AG10803 (cell line): ENCODE measurements at regions not wholly inside any gene's neighbourhood (a gene's known extent, or its start where the extent isn't known, plus 50 kb on each side); places are given as distances from the start of the nearest gene placed in this dataset.
A peak's percentile ranks its signal among the peaks of the same experiment; 100 is the strongest.

Experiments used
- DNase-seq: peaks from one replicate; pipeline ENCODE4 v3.0.0; 2010; ENCODE audit warnings: low read depth
- H3K4me3 ChIP-seq: 2 replicates; pipeline ENCODE4 v1.5.1; 2011; ENCODE audit warnings: mild to moderate bottlenecking, low read length, control low read depth
- CTCF ChIP-seq: conservative IDR thresholded peaks from 2 replicates; pipeline ENCODE4 v1.5.1; 2011; ENCODE audit warnings: mild to moderate bottlenecking, low read length, control low read depth, inconsistent platforms

GRCh38 chrX:116289592-116289991, 119.0 kb downstream of the AGTR2 start:
- no peak overlapping the region for H3K4me3 ChIP-seq
- no peak for TF ChIP-seq CTCF
- DNase-seq: no peak

GRCh38 chrX:116290359-116290758, 119.8 kb downstream of the AGTR2 start:
- TF ChIP-seq CTCF: no peak
- H3K4me3 ChIP-seq: no peak overlapping the region
- no peak for DNase-seq

- TF ChIP-seq CTCF: no peak
- no peak overlapping the region for H3K4me3 ChIP-seq
- DNase-seq: no peak
These were observed 121.6 kb downstream of the AGTR2 start for GRCh38 chrX:116292183-116292582.

GRCh38 chrX:116298956-116299355, 128.4 kb downstream of the AGTR2 start:
- H3K4me3 ChIP-seq: no peak overlapping the region
- DNase-seq: no peak
- no peak for TF ChIP-seq CTCF

GRCh38 chrX:116306218-116306617, 130.2 kb upstream of the SLC6A14 start:
- no peak overlapping the region for H3K4me3 ChIP-seq
- DNase-seq: no peak
- TF ChIP-seq CTCF: no peak

GRCh38 chrX:116317409-116317808, 119.0 kb upstream of the SLC6A14 start:
- DNase-seq: peak; percentile 66
- no peak for TF ChIP-seq CTCF
- no peak overlapping the region for H3K4me3 ChIP-seq

- no peak for TF ChIP-seq CTCF
- no peak for DNase-seq
- no peak overlapping the region for H3K4me3 ChIP-seq
These were observed 117.7 kb upstream of the SLC6A14 start for GRCh38 chrX:116318672-116319071.
